HL-60 (cell line): ENCODE measurements at regions not wholly inside any gene's neighbourhood (a gene's known extent, or its start where the extent isn't known, plus 50 kb on each side); places are given as distances from the start of the nearest gene placed in this dataset.

Experiments
- CTCF ChIP-seq: IDR thresholded peaks from one replicate; pipeline ENCODE4 v1.5.1; 2011; ENCODE audit warnings: low read length, control low read depth, inconsistent platforms; ENCODE audit not compliant: insufficient read depth
- POLR2AphosphoS5 ChIP-seq: IDR thresholded peaks from 2 replicates; pipeline ENCODE4 v1.6.1; 2012; ENCODE audit warnings: low read depth

DNA sequence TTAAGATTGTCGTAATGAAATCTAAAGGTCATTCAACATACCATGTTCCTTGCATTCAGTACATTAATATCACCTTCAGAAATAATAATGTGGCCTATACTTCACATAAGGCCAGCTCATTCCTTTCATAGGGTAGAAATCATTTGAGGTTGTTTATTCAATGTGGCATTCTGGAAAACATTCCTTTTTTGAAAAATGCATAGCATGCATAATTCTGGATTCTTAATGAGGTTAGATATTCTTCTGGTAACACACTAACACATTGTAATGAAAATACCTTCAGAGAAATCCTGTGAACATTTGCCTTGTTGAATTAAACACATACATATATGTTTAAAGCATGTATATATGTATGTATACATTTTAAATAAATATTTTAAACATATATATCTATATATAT, 204.6 kb upstream of the KCNH7 start:
- TF ChIP-seq CTCF: no peak
- TF ChIP-seq POLR2AphosphoS5: no peak
